K562 (cell line): ENCODE measurements at regions not wholly inside any gene's neighbourhood (a gene's known extent, or its start where the extent isn't known, plus 50 kb on each side); places are given as distances from the start of the nearest gene placed in this dataset.

Experiments
- ATAC-seq: fragments of 200-7000 bp; cut with Tn5 transposase; 3 replicates; pipeline ENCODE4 v1.9.1; 2020; ENCODE audit warnings: moderate library complexity
- BruUV-seq: library from RNA; stranded (reverse); fragments of 400-500 nt; replicated peaks from 2 replicates; lab custom pipeline; 2021; lab: Mats Ljungman, UMichigan
- CTCF ChIA-PET: fragments of 300-600 bp; formaldehyde crosslinking; extraction: SDS; loops from one replicate; lab custom pipeline; 2021; ENCODE audit warnings: low intra/inter-chr PET ratio; lab: Yijun Ruan, JAX
- POLR2A ChIA-PET: fragments of 300-600, 350-650 bp; sonication (Branson Sonifier 250); formaldehyde crosslinking; extraction: SDS; loops from one replicate; lab custom pipeline; 2021; ENCODE audit warnings: antibody characterized with exemption, inconsistent platforms; lab: Yijun Ruan, JAX
- DNase-seq, 4 experiments: peaks; one replicate each; pipeline versions ENCODE4 v3.0.0 to v3.0.0-alpha.2; 2011 to 2018; ENCODE audit warnings: low spot score in 3 of 4, mixed read lengths in 3 of 4; ENCODE audit errors: extremely low read depth in 1 of 4
- FAIRE-seq: peaks from 2 replicates; lab custom pipeline; 2011; peaks lifted over from hg19 to GRCh38; lab: Jason Lieb, UNC
- H2AFZ ChIP-seq: 2 replicates; pipeline ENCODE4 v1.6.0; 2011; ENCODE audit warnings: low read depth, low read length, control low read depth, inconsistent platforms
- H3K27ac ChIP-seq: fragments of 200-600 bp; 3 replicates; pipeline ENCODE4 v1.8.0; 2011; ENCODE audit warnings: low read depth, mild to moderate bottlenecking, control low read depth, inconsistent platforms, low read length, moderate library complexity, mixed read lengths; ENCODE audit errors: extremely low read depth
- H3K27me3 ChIP-seq, 2 experiments: fragments of 300-600 bp in 1 of 2; 2 replicates in 1 of 2; 3 replicates in 1 of 2; pipeline versions ENCODE4 v1.6.0 to v1.8.0; 2011; ENCODE audit warnings: inconsistent platforms in 2 of 2, low read length in 2 of 2, mild to moderate bottlenecking in 1 of 2, mixed read lengths in 1 of 2, moderate library complexity in 1 of 2; ENCODE audit not compliant: control insufficient read depth in 2 of 2, insufficient read depth in 2 of 2
- H3K36me3 ChIP-seq: fragments of 300-600 bp; 3 replicates; pipeline ENCODE4 v1.8.0; 2011; ENCODE audit warnings: mild to moderate bottlenecking, low read length, inconsistent platforms; ENCODE audit not compliant: control insufficient read depth, insufficient read depth
- H3K4me1 ChIP-seq, 2 experiments: fragments of 200-600 bp in 1 of 2; replicated peaks in 1 of 2; 2 replicates in 1 of 2; 3 replicates in 1 of 2; pipeline versions ENCODE4 v1.5.1 to v1.8.0; 2011; ENCODE audit warnings: inconsistent platforms in 2 of 2, low read length in 2 of 2, mild to moderate bottlenecking in 1 of 2, mixed read lengths in 1 of 2, moderate library complexity in 1 of 2; ENCODE audit not compliant: control insufficient read depth in 2 of 2, insufficient read depth in 2 of 2
- H3K4me2 ChIP-seq: 2 replicates; pipeline ENCODE4 v1.6.1; 2011; ENCODE audit warnings: low read length, control low read depth, inconsistent platforms, mixed read lengths; ENCODE audit not compliant: insufficient read depth
- H3K4me3 ChIP-seq: fragments of 200-600 bp; sonication (generic), shearing (Covaris generic); 2 replicates; pipeline ENCODE4 v1.5.1; 2016; ENCODE audit warnings: control low read depth, inconsistent platforms
- H3K79me2 ChIP-seq: fragments of 200-600 bp; 3 replicates; pipeline ENCODE4 v1.8.0; 2011; ENCODE audit warnings: low read length, inconsistent platforms; ENCODE audit not compliant: control insufficient read depth, insufficient read depth
- H3K9ac ChIP-seq, 2 experiments: 2 replicates each; pipeline versions ENCODE4 v1.6.0 to v1.6.1; 2011; ENCODE audit warnings: low read depth in 2 of 2, low read length in 2 of 2, control low read depth in 1 of 2, inconsistent platforms in 1 of 2, mild to moderate bottlenecking in 1 of 2, mixed read lengths in 1 of 2; ENCODE audit not compliant: insufficient read depth in 1 of 2
- H3K9me1 ChIP-seq: one replicate; pipeline ENCODE4 v1.6.0; 2011; ENCODE audit warnings: inconsistent platforms, mild to moderate bottlenecking, low read length, moderate library complexity; ENCODE audit not compliant: control insufficient read depth, insufficient read depth
- H3K9me3 ChIP-seq: replicated peaks from 2 replicates; pipeline ENCODE4 v1.5.1; 2011; ENCODE audit warnings: low read depth, low read length, inconsistent platforms; ENCODE audit not compliant: control insufficient read depth, insufficient read depth
- H4K20me1 ChIP-seq: replicated peaks from 2 replicates; pipeline ENCODE4 v1.6.1; 2011; ENCODE audit warnings: low read length, inconsistent platforms, mixed read lengths; ENCODE audit not compliant: control insufficient read depth, insufficient read depth
- CAMTA2 ChIP-seq: fragments of 250-450 bp; sonication (Bioruptor Pico); conservative IDR thresholded peaks from 2 replicates; pipeline ENCODE4 v1.5.1; 2022
- CEBPZ ChIP-seq: fragments of 150-350 bp; IDR thresholded peaks from 2 replicates; pipeline ENCODE4 v1.6.1; 2014; ENCODE audit warnings: low read depth, mild to moderate bottlenecking, low read length, borderline replicate concordance
- CHCHD3 ChIP-seq: fragments of 250-450 bp; sonication (Bioruptor Pico); IDR thresholded peaks from 2 replicates; pipeline ENCODE4 v2.1.2; 2022; ENCODE audit warnings: mild to moderate bottlenecking
- ETS2 ChIP-seq: IDR thresholded peaks from 2 replicates; pipeline ENCODE4 v1.6.1; 2016; ENCODE audit warnings: borderline replicate concordance, missing genetic modification characterization, mild to moderate bottlenecking, moderate library complexity, missing compliant biosample characterization; ENCODE audit not compliant: poor library complexity, severe bottlenecking
- KLF6 ChIP-seq: fragments of 250-450 bp; sonication (Bioruptor Pico); IDR thresholded peaks from 2 replicates; pipeline ENCODE4 v1.4.0; 2020; ENCODE audit warnings: mild to moderate bottlenecking, moderate library complexity, borderline replicate concordance
- MYNN ChIP-seq, 2 experiments: sonication (generic); formaldehyde crosslinking in 1 of 2; IDR thresholded peaks; 2 replicates each; pipeline versions ENCODE4 v1.5.0 to v1.6.1; 2016 to 2020; ENCODE audit warnings: antibody characterized with exemption in 1 of 2, missing genetic modification reagents in 1 of 2
- STAG1 ChIP-seq: sonication (generic); formaldehyde crosslinking; IDR thresholded peaks from 2 replicates; pipeline ENCODE4 v1.5.0; 2020; ENCODE audit warnings: missing genetic modification reagents, borderline replicate concordance
- TCFL5 ChIP-seq: fragments of 250-450 bp; sonication (Bioruptor Pico); conservative IDR thresholded peaks from 2 replicates; pipeline ENCODE4 v1.6.1; 2021; ENCODE audit warnings: mild to moderate bottlenecking, moderate library complexity, matching md5 sums
- ZBTB2 ChIP-seq: fragments of 450-650 bp; IDR thresholded peaks from 2 replicates; pipeline ENCODE4 v1.6.1; 2016; ENCODE audit warnings: antibody characterized with exemption
- ZKSCAN3 ChIP-seq: fragments of 250-450 bp; sonication (Bioruptor Pico); IDR thresholded peaks from 2 replicates; pipeline ENCODE4 v1.4.0; 2020
- ZNF316 ChIP-seq: fragments of 450-650 bp; IDR thresholded peaks from 2 replicates; pipeline ENCODE4 v1.6.1; 2016
- ZNF431 ChIP-seq: sonication (generic); formaldehyde crosslinking; IDR thresholded peaks from 2 replicates; pipeline ENCODE4 v1.8.0; 2022; ENCODE audit warnings: mild to moderate bottlenecking, missing genetic modification reagents
- ZNF75A ChIP-seq: fragments of 450-650 bp; formaldehyde crosslinking; IDR thresholded peaks from 2 replicates; pipeline ENCODE4 v1.4.0; 2020; ENCODE audit warnings: mild to moderate bottlenecking
- WGBS: fragments of 100-300 bp; shearing (Covaris generic); methylation state at CpG from one replicate; pipeline ENCODE4 v1.1.6; 2016; ENCODE audit warnings: low coverage, mixed read lengths; ENCODE audit not compliant: insufficient coverage; ENCODE audit errors: missing lambda C conversion rate; 5-methylcytosine and 5-hydroxymethylcytosine counted together
- in situ Hi-C: fragments of 300-500 bp; cut with MboI; formaldehyde crosslinking; loops from 4 replicates; pipeline ENCODE4 v1.15.0; 2018; ENCODE audit warnings: inconsistent platforms, mixed read lengths
- intact Hi-C: fragments of 100-400 bp; cut with micrococcal nuclease; formaldehyde crosslinking; loops from 2 replicates; pipeline ENCODE4 v1.14.2; 2022
- TF ChIP-seq, protein P1 (sequence below): fragments of 250-450 bp; sonication (Bioruptor Pico); IDR thresholded peaks from 2 replicates; pipeline ENCODE4 v1.4.0; 2020
- TF ChIP-seq, protein P2 (sequence below): sonication (generic); formaldehyde crosslinking; IDR thresholded peaks from 2 replicates; pipeline ENCODE4 v1.8.1; 2023; ENCODE audit warnings: mild to moderate bottlenecking, missing genetic modification reagents, moderate library complexity

GRCh38 chr10:47205192-47205591 is 94.8 kb upstream of the GDF10 start:
- no peaks in the 10 kb centered on the region; a peak in 1 of 5 replicates for H3K27me3 ChIP-seq
- H3K9me3 ChIP-seq, result no peaks in the 10 kb centered on the region
- no peak for DNase-seq
- H3K27ac ChIP-seq, result no peak overlapping the region
- no peak overlapping the region for H3K4me3 ChIP-seq
- in situ Hi-C loops, result no loop called here
- no peak for FAIRE-seq
- H3K9ac ChIP-seq, result no peak overlapping the region
- no peaks in the 10 kb centered on the region for H3K9me1 ChIP-seq
- no peaks in the 10 kb centered on the region for H4K20me1 ChIP-seq
- ATAC-seq, result no peak
- BruUV-seq, result no TSS peak
- POLR2A ChIA-PET, result no interaction called here
- no peaks in the 10 kb centered on the region; a peak in 1 of 5 replicates for H3K4me1 ChIP-seq
- CTCF ChIA-PET, result no interaction called here
- intact Hi-C loops, result no loop called here
- no peak overlapping the region for H2AFZ ChIP-seq
- H3K36me3 ChIP-seq, result no peaks in the 10 kb centered on the region
- 0% methylated on average over 2 of the region's 2 CpGs for WGBS
- H3K79me2 ChIP-seq, result no peaks in the 10 kb centered on the region
- no peak overlapping the region for H3K4me2 ChIP-seq
- TF ChIP-seq ZNF316, result no peak
- TF ChIP-seq ZBTB2, result no peak
- TF ChIP-seq, protein P1, sequence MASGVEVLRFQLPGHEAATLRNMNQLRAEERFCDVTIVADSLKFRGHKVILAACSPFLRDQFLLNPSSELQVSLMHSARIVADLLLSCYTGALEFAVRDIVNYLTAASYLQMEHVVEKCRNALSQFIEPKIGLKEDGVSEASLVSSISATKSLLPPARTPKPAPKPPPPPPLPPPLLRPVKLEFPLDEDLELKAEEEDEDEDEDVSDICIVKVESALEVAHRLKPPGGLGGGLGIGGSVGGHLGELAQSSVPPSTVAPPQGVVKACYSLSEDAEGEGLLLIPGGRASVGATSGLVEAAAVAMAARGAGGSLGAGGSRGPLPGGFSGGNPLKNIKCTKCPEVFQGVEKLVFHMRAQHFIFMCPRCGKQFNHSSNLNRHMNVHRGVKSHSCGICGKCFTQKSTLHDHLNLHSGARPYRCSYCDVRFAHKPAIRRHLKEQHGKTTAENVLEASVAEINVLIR (CRISPR knock-in tag), result no peak
- TF ChIP-seq ZNF75A (CRISPR knock-in tag), result no peak
- TF ChIP-seq ZNF431 (CRISPR knock-in tag), result no peak
- TF ChIP-seq ETS2 (tag), result no peak
- no peak for TF ChIP-seq KLF6 (CRISPR knock-in tag)
- TF ChIP-seq, protein P2, sequence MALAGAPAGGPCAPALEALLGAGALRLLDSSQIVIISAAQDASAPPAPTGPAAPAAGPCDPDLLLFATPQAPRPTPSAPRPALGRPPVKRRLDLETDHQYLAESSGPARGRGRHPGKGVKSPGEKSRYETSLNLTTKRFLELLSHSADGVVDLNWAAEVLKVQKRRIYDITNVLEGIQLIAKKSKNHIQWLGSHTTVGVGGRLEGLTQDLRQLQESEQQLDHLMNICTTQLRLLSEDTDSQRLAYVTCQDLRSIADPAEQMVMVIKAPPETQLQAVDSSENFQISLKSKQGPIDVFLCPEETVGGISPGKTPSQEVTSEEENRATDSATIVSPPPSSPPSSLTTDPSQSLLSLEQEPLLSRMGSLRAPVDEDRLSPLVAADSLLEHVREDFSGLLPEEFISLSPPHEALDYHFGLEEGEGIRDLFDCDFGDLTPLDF (CRISPR knock-in tag), result no peak
- no peak for TF ChIP-seq ZKSCAN3 (CRISPR knock-in tag)
- no peak for TF ChIP-seq CAMTA2 (CRISPR knock-in tag)
- TF ChIP-seq MYNN (IDR thresholded peaks at IDR 0.05), result no peak
- no peak for TF ChIP-seq MYNN (CRISPR knock-in tag; IDR thresholded peaks at IDR 0.05)
- TF ChIP-seq CEBPZ, result no peak
- TF ChIP-seq CHCHD3 (CRISPR knock-in tag), result no peak
- TF ChIP-seq STAG1 (CRISPR knock-in tag), result no peak
- TF ChIP-seq TCFL5 (CRISPR knock-in tag), result no peak
